ENCODE measurements at regions not wholly inside any gene's neighbourhood (a gene's known extent, or its start where the extent isn't known, plus 50 kb on each side); places are given as distances from the start of the nearest gene placed in this dataset.

GRCh38 chr7:33852838-33853237 lies 52.5 kb upstream of the BMPER start:
- DNase-seq (ENCODE audit: low read depth): no peak

GRCh38 chr7:33853361-33854062 lies 51.8 kb upstream of the BMPER start:
- DNase-seq (ENCODE audit: low read depth): peak; percentile 87

- peak; percentile 85 for DNase-seq (ENCODE audit: low read depth)
Observed at GRCh38 chr7:33854178-33854577, 51.2 kb upstream of the BMPER start.

- peak; percentile 93 for DNase-seq (ENCODE audit: low read depth)
Observed at GRCh38 chr7:33854801-33855350, 50.5 kb upstream of the BMPER start.
